Ovary (tissue), 3 donors: ENCODE measurements at regions not wholly inside any gene's neighbourhood (a gene's known extent, or its start where the extent isn't known, plus 50 kb on each side); places are given as distances from the start of the nearest gene placed in this dataset.

ENCODE experiments used
- EP300 ChIP-seq: sonication (generic); formaldehyde crosslinking; IDR thresholded peaks from one replicate; pipeline ENCODE4 v1.6.1; 2017; ENCODE audit warnings: antibody characterized with exemption
- POLR2A ChIP-seq: fragments of 450-650 bp; IDR thresholded peaks from one replicate; pipeline ENCODE4 v1.6.1; 2017; ENCODE audit warnings: antibody characterized with exemption, mild to moderate bottlenecking, moderate library complexity
- TF ChIP-seq, protein P1 (sequence below), 3 donors: fragments of 450-650 bp in 2 of 3; fragments of 200-600 bp in 1 of 3; IDR thresholded peaks; one replicate each; pipeline versions ENCODE4 v1.5.1 to v1.8.0; 2016 to 2022; ENCODE audit warnings: antibody characterized with exemption in 3 of 3, mild to moderate bottlenecking in 1 of 3
- donor health status: DM: no; HTN: no; CAD: no.

DNA sequence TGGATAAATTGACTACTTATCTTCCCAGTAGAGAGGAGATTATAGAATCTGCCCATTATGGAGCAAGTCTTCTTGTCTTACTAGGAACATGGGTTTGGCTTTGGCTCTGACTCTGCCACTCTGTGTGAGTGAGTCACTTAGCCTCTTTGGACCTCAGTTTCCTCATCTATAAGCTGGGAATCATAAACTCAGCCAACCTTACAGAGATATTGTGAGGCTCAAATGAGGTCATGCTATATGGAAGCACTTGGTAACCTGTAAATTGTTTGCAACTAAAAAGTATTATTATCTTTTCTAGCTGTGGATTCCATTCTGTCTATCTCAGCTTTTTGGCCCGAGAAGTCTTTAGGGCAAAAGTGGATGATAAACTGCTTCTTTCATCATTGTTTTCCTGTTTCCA is 186.8 kb upstream of the TSC22D1 start:
- TF ChIP-seq, protein P1, sequence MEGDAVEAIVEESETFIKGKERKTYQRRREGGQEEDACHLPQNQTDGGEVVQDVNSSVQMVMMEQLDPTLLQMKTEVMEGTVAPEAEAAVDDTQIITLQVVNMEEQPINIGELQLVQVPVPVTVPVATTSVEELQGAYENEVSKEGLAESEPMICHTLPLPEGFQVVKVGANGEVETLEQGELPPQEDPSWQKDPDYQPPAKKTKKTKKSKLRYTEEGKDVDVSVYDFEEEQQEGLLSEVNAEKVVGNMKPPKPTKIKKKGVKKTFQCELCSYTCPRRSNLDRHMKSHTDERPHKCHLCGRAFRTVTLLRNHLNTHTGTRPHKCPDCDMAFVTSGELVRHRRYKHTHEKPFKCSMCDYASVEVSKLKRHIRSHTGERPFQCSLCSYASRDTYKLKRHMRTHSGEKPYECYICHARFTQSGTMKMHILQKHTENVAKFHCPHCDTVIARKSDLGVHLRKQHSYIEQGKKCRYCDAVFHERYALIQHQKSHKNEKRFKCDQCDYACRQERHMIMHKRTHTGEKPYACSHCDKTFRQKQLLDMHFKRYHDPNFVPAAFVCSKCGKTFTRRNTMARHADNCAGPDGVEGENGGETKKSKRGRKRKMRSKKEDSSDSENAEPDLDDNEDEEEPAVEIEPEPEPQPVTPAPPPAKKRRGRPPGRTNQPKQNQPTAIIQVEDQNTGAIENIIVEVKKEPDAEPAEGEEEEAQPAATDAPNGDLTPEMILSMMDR (IDR thresholded peaks at IDR 0.05) = no peak
- no peak for TF ChIP-seq POLR2A
- TF ChIP-seq EP300 = no peak
